Kidney (tissue), 13 donors: ENCODE measurements at regions not wholly inside any gene's neighbourhood (a gene's known extent, or its start where the extent isn't known, plus 50 kb on each side); places are given as distances from the start of the nearest gene placed in this dataset.

ENCODE experiments used
- DNase-seq, 5 donors: peaks; one replicate each; pipeline ENCODE4 v3.0.0-alpha.2; 2013 to 2020
- FAIRE-seq: peaks from 2 replicates; lab custom pipeline; 2012; peaks lifted over from hg19 to GRCh38; lab: Jason Lieb, UNC
- H3K27ac ChIP-seq, 2 donors: one replicate each; pipeline ENCODE4 v1.7.0; 2013; ENCODE audit warnings: low read depth in 2 of 2, low read length in 2 of 2, inconsistent platforms in 1 of 2
- H3K27me3 ChIP-seq: one replicate; pipeline ENCODE4 v1.7.1; 2013; ENCODE audit warnings: low read length, inconsistent platforms; ENCODE audit not compliant: control insufficient read depth, insufficient read depth
- H3K36me3 ChIP-seq, 3 donors: one replicate each; pipeline versions ENCODE4 v1.7.0 to v1.7.1; 2013; ENCODE audit warnings: low read length in 3 of 3, control low read depth in 1 of 3, inconsistent platforms in 1 of 3; ENCODE audit not compliant: insufficient read depth in 3 of 3, control insufficient read depth in 2 of 3
- H3K4me1 ChIP-seq, 3 donors: one replicate each; pipeline versions ENCODE4 v1.7.0 to v1.7.1; 2013; ENCODE audit warnings: low read length in 3 of 3, inconsistent platforms in 1 of 3, low read depth in 1 of 3; ENCODE audit not compliant: control insufficient read depth in 2 of 3, insufficient read depth in 2 of 3
- H3K4me3 ChIP-seq, 3 donors: one replicate each; pipeline versions ENCODE4 v1.7.0 to v1.8.1; 2013; ENCODE audit warnings: low read length in 3 of 3, control low read depth in 1 of 3, inconsistent platforms in 1 of 3
- H3K9ac ChIP-seq, 3 donors: one replicate each; pipeline versions ENCODE4 v1.7.0 to v1.7.1; 2013; ENCODE audit warnings: low read length in 3 of 3, control low read depth in 1 of 3, inconsistent platforms in 1 of 3
- H3K9me3 ChIP-seq, 3 donors: one replicate each; pipeline versions ENCODE4 v1.7.0 to v1.7.1; 2013; ENCODE audit warnings: low read length in 3 of 3, control low read depth in 1 of 3, inconsistent platforms in 1 of 3; ENCODE audit not compliant: control insufficient read depth in 2 of 3, insufficient read depth in 1 of 3
- CTCF ChIP-seq: IDR thresholded peaks from 3 replicates; pipeline ENCODE4 v1.5.1; 2012; ENCODE audit warnings: mild to moderate bottlenecking, moderate library complexity, borderline replicate concordance; ENCODE audit not compliant: insufficient read depth; ENCODE audit errors: extremely low read depth
- intact Hi-C: fragments of 100-400 bp; cut with DNase I; formaldehyde crosslinking; loops from one replicate; pipeline ENCODE4 v1.11.1; 2022
- donor health status: control.
- donor health status: control.
- donor health status: control.
- donor health status: control.
- donor health status: control.
- donor health status: DM: yes; HTN: yes; CAD: no.
- donor health status: Normal renal cell carcinoma (clear cell type).

GRCh38 chr9:90466441-90466840, 176.2 kb downstream of the DIRAS2 start:
- H3K9ac ChIP-seq: no peak overlapping the region
- FAIRE-seq: no peak
- H3K9me3 ChIP-seq: no peaks in the 10 kb centered on the region
- intact Hi-C loops: no loop called here
- TF ChIP-seq CTCF: no peak
- DNase-seq: no peak
- no peaks in the 10 kb centered on the region for H3K36me3 ChIP-seq
- no peak overlapping the region for H3K27ac ChIP-seq
- no peak overlapping the region for H3K4me3 ChIP-seq
- H3K4me1 ChIP-seq: no peaks in the 10 kb centered on the region
- H3K27me3 ChIP-seq: no peaks in the 10 kb centered on the region

GRCh38 chr9:90469435-90469834, 173.2 kb downstream of the DIRAS2 start:
- intact Hi-C loops: no loop called here
- Histone ChIP-seq H3K4me1 (no peaks in the 10 kb centered on the region), H3K9me3 (no peaks in the 10 kb centered on the region), H3K9ac (no peak overlapping the region), H3K36me3 (no peaks in the 10 kb centered on the region), H3K4me3 (no peak overlapping the region), H3K27ac (no peak overlapping the region), H3K27me3 (no peaks in the 10 kb centered on the region)
- TF ChIP-seq CTCF: no peak
- no peak for FAIRE-seq
- DNase-seq: peak in 1 of 5 donors; percentile 9

- FAIRE-seq: no peak
These were observed 172.7 kb downstream of the DIRAS2 start for GRCh38 chr9:90469865-90470387.

More at GRCh38 chr9:90469865-90470387, 172.7 kb downstream of the DIRAS2 start:
- H3K27me3 ChIP-seq: no peaks in the 10 kb centered on the region
- no peaks in the 10 kb centered on the region for H3K9me3 ChIP-seq
- H3K36me3 ChIP-seq: no peaks in the 10 kb centered on the region
- H3K27ac ChIP-seq: no peak overlapping the region
- H3K9ac ChIP-seq: no peak overlapping the region
- DNase-seq: no peak
- H3K4me3 ChIP-seq: no peak overlapping the region
- no peak for TF ChIP-seq CTCF
- H3K4me1 ChIP-seq: no peaks in the 10 kb centered on the region
- intact Hi-C loops: no loop called here
